ENCODE measurements at regions not wholly inside any gene's neighbourhood (a gene's known extent, or its start where the extent isn't known, plus 50 kb on each side); places are given as distances from the start of the nearest gene placed in this dataset.
A peak's percentile ranks its signal among the peaks of the same experiment; 100 is the strongest.

GRCh38 chr5:130678637-130679036 lies 486.4 kb downstream of the HINT1 start:
- Mint-ChIP-seq H3K4me3 (ENCODE audit: unreplicated experiment) (no peak overlapping the region), H3K4me1 (ENCODE audit: low read depth) (no peaks in the 10 kb centered on the region), H3K27me3 (ENCODE audit: low read depth) (peaks cover under 1% of the 10 kb centered on the region), H3K9me3 (ENCODE audit: low read depth) (peaks cover 8% of the 10 kb centered on the region), H3K27ac (ENCODE audit: unreplicated experiment) (no peak overlapping the region), H3K36me3 (ENCODE audit: low read depth) (peaks cover 3% of the 10 kb centered on the region)
- no peak for DNase-seq (ENCODE audit: low spot score)
- TF ChIP-seq CTCF (IDR thresholded peaks at IDR 0.05): no peak

GRCh38 chr5:130666462-130666861 lies 498.6 kb downstream of the HINT1 start:
- no peak overlapping the region for H3K27ac Mint-ChIP-seq (ENCODE audit: unreplicated experiment)
- TF ChIP-seq CTCF (IDR thresholded peaks at IDR 0.05): no peak

GRCh38 chr5:130652176-130652575 lies 512.9 kb downstream of the HINT1 start:
- TF ChIP-seq CTCF (IDR thresholded peaks at IDR 0.05): no peak
- H3K9me3 Mint-ChIP-seq (ENCODE audit: low read depth): no peaks in the 10 kb centered on the region
- no peak for DNase-seq (ENCODE audit: low spot score)
- H3K27me3 Mint-ChIP-seq (ENCODE audit: low read depth): no peaks in the 10 kb centered on the region
- H3K27ac Mint-ChIP-seq (ENCODE audit: unreplicated experiment): peak overlapping the region; percentile 6
- H3K4me3 Mint-ChIP-seq (ENCODE audit: unreplicated experiment): no peak overlapping the region
- no peaks in the 10 kb centered on the region for H3K36me3 Mint-ChIP-seq (ENCODE audit: low read depth)
- H3K4me1 Mint-ChIP-seq (ENCODE audit: low read depth): peaks cover 14% of the 10 kb centered on the region

More at GRCh38 chr5:130666462-130666861, 498.6 kb downstream of the HINT1 start:
- Mint-ChIP-seq H3K4me3 (ENCODE audit: unreplicated experiment) (no peak overlapping the region), H3K4me1 (ENCODE audit: low read depth) (no peaks in the 10 kb centered on the region), H3K36me3 (ENCODE audit: low read depth) (no peaks in the 10 kb centered on the region), H3K9me3 (ENCODE audit: low read depth) (peaks cover 13% of the 10 kb centered on the region), H3K27me3 (ENCODE audit: low read depth) (peaks cover 7% of the 10 kb centered on the region)
- no peak for DNase-seq (ENCODE audit: low spot score)

GRCh38 chr5:130651440-130651839 lies 513.6 kb downstream of the HINT1 start:
- H3K36me3 Mint-ChIP-seq (ENCODE audit: low read depth): no peaks in the 10 kb centered on the region
- H3K27ac Mint-ChIP-seq (ENCODE audit: unreplicated experiment): peak overlapping the region; percentile 77
- TF ChIP-seq CTCF (IDR thresholded peaks at IDR 0.05): no peak
- DNase-seq (ENCODE audit: low spot score): no peak
- no peak overlapping the region for H3K4me3 Mint-ChIP-seq (ENCODE audit: unreplicated experiment)
- H3K9me3 Mint-ChIP-seq (ENCODE audit: low read depth): no peaks in the 10 kb centered on the region
- peaks cover 14% of the 10 kb centered on the region for H3K4me1 Mint-ChIP-seq (ENCODE audit: low read depth)
- H3K27me3 Mint-ChIP-seq (ENCODE audit: low read depth): no peaks in the 10 kb centered on the region

- no peak overlapping the region for H3K4me3 Mint-ChIP-seq (ENCODE audit: unreplicated experiment)
- H3K4me1 Mint-ChIP-seq (ENCODE audit: low read depth): no peaks in the 10 kb centered on the region
- H3K27ac Mint-ChIP-seq (ENCODE audit: unreplicated experiment): no peak overlapping the region
- H3K9me3 Mint-ChIP-seq (ENCODE audit: low read depth): peaks cover 26% of the 10 kb centered on the region
- no peak for DNase-seq (ENCODE audit: low spot score)
- H3K36me3 Mint-ChIP-seq (ENCODE audit: low read depth): peaks cover 3% of the 10 kb centered on the region
- no peaks in the 10 kb centered on the region for H3K27me3 Mint-ChIP-seq (ENCODE audit: low read depth)
- TF ChIP-seq CTCF (IDR thresholded peaks at IDR 0.05): no peak
These were observed 521.7 kb downstream of the HINT1 start for GRCh38 chr5:130643321-130643720.

Data from chondrocyte (in vitro differentiated cells).